HG03060 (cell line): ENCODE measurements at regions not wholly inside any gene's neighbourhood (a gene's known extent, or its start where the extent isn't known, plus 50 kb on each side); places are given as distances from the start of the nearest gene placed in this dataset.

Experiments
- ATAC-seq: cut with Tn5 transposase; IDR thresholded peaks from one replicate; pipeline ENCODE4 v1.9.1; 2021; ENCODE audit warnings: low read depth, moderate number of reproducible peaks; ENCODE audit not compliant: unreplicated experiment

DNA sequence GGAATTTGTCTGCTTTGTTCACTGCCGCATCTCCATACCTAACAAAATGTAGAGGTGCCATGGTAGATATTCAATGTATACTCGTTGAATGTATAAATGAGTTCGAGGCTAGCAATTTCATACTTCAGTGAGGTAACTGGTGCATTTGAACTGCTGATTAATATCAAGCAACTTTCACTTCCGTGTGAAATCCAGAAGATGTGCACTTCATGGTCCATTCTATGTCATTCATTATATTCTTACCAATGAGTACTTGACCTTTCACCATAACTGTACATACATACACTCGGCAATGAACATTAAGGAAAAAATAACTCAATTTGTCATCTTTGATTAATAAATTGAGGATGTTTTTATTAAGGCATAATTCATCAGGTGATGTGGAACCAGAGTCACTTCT, 598.5 kb downstream of the ZNF385D start:
- no peak for ATAC-seq

DNA sequence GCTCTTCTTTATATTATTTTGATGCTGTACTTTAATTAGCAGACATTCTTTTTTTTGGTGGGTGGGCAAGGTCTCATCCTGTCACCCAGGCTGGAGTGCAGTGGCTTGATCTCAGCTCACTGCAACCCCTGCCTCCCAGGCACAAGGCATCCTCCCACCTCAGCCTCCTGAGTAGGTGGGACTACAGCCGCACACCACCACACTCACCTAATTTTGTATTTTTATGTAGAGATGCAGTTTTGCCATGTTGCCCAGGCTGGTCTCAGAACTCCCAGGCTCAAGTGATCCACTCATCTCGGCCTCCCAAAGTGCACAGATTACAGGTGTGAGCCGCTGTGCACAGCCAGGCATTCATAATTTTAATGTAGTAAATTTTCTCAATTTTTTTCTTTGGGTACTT, 608.1 kb downstream of the ZNF385D start:
- no peak for ATAC-seq

DNA sequence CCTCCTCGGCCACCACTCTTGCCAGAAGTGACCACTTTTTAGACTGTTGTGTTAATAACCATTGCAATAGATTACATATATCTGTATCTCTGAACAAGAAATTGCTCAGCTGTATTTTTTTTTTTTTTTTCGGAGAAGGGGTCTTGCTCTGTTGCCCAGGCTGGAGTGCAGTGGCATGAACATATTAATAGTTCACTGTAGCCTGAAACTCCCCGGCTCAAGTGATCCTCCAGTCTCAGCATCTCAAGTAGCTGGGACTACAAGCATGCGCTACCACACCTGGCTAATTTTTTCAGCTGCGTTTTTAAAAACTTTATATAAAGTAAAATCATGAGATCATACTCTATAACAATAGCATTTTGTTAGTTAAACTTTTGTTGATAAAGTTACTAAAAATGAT, 609.0 kb downstream of the ZNF385D start:
- no peak for ATAC-seq

DNA sequence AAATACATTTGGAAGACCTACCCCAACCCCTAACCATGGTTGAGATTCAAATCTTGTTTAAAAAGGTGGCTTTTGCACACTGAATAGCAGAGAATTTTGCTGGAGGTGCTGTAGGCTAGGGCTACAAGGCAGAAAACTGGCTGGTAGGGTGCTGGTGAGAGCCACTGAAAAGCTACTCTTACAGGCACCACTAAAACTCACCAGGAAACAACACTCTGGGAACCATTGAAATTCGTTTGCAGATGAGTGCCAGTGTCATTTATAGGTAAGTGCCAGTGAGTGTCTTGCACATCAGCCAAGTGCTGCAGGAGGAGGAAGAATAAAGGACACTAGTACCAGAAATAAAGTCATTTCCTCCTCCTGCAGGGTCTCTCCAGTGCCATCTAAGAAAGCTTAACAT, 610.2 kb downstream of the ZNF385D start:
- no peak for ATAC-seq

DNA sequence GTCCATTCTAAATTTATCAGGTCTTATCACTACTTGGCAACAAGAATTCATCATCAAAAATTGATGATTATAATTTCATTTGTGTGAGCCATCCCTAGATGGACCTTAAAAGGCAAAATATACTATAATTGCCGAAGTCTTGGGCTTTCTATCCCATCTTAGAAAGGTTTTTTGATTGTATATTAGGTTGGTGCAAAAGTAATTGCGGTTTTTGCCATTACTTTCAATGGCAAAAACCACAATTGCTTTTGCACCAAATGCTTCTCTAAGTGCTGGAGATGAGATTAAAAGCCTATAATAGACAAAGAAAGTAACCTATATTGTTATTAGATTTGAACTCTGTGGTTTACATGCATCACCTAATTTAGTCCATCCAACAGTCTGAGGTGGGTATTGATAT, 612.9 kb downstream of the ZNF385D start:
- no peak for ATAC-seq

DNA sequence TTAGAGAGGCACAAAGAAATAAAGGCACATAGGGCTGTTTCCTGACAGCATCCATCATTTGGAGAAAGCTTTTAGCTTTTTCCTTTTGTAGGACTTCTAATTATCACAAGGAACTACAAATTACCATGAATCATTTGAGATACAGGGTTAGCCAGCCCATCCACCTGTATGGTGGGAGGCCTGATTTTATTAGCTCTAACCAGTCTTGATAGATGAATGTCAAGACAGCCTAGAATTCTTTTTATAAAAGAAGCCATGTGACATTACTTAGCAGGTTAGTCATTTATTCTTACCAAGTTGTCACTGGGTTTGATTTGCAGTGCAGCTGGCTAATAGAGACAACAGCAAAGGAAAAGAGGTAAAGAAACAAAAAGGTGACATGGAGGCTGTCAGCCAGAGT, 618.1 kb downstream of the ZNF385D start:
- ATAC-seq: no peak

DNA sequence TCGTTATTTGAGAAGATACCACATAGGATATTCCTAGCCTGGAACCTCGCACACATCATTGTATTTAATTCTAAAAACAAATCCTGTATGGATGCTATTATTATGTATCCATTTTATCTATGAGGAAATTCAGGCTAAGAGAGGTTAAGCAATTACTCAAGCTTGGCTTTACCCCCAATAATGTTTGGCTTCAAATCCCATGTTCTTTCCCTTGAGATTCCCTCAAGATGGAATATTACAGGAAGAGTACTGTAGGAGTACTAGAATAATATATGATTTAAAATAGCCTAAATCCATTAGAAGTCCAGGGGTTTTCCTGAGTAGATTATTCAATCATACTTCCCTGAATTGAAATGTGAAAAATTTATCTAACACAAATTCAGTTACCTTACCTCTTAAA, 630.2 kb downstream of the ZNF385D start:
- no peak for ATAC-seq

DNA sequence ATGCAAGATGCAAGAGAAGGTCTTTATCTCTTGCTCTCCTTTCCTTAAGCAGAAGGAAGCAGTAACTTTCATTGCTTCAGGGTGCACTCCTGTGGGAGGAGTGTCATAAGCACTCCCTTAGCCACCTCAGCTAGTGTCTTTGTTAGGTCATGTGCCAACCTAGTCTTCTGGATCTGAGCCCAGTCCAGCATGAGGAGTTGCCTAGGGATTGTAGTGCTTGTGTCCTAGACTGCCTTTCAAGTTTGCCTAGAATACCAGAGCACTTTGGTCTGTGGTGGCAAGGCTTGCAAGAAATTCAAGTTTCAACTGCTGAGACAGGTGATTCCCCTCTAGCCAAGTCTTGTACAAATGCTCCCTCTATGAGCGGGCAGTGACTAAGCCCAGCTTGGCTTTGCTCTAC, 633.6 kb downstream of the ZNF385D start:
- no peak for ATAC-seq

DNA sequence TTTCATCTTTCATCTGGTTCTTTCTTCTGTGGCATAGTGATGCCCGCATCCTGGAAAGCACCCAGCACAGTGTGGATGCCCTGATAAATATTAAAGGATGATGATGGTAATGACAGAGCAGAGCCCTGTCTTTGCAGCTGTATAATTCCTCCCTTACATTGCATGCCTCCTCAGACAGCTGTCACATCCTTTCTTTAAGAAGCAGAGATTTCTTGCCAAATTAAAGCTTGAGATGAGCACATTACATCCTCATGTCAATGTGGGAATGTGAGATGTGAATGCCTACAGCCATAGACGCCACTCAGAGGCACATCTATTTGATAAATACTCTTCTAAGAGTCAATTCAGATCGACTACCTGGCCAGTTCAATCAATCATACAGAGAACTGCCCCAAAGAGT, 642.0 kb downstream of the ZNF385D start:
- no peak for ATAC-seq

DNA sequence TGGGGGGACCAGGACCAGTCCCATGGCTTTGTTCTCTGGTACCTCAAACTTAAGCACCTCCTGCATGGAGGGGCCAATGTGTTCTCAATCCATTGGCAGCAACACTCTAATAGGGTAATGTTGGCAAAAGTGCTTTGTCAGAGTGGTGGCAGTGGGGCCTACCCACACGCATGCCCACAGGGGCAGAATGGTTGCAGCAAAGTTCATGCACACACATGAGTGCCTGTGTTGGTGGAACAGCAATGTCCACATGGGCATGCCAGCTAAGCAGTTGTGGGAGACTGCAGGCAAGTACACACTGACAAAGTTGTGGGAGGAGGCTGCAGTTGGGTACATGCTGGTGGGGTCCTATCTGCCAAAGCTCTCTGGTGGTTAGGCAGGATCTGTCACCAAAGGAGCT, 645.2 kb downstream of the ZNF385D start:
- ATAC-seq: no peak

DNA sequence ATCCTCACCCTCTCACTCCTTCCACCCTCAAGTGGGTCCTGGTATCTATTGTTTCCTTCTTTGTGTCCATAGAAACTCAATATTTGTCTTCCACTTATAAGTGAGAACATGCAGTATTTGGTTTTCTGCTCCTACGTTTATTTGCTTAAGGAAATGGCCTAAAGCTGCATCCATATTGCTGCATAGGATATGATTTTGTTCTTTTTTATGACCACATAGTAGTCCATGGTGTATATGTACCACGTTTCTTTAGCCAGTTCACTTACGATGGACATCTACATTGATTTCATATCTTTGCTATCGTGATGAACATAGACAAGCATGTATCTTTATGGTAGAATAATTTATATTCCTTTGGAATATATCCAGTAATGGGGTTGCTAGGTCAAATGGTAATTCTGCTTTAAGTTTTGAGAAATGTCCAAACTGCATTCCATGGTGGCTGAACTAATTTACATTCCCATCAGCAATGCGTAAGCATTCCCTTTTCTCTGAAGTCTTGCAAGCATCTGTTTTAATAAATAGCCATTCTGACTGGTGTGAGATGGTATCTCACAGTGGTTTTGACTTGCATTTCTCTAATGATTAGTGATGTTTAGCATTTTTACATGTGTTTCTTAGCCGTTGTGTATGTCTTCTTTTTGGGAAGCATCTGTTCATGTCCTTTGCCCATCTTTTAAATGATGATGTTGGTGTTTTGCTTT, 650.2 kb downstream of the ZNF385D start:
- ATAC-seq: no peak

DNA sequence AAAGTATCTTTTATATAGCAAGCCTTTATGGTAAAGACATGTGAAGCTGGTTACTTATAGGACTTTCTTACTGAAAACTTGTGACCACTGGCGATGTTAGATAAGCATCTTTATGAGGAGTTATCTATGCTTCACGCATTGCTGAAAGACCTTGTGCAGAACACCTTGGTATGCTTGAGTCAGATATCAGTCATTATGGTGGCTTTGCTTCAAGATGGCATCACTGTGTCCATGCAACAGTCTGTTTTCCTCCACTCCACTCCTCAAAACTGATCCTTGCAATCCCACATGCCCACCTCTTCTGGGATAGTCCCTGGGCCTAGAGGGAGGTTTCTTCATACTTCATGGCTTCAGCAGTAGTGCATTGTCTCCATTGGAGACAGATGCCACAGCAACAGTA, 656.3 kb downstream of the ZNF385D start:
- ATAC-seq: no peak

DNA sequence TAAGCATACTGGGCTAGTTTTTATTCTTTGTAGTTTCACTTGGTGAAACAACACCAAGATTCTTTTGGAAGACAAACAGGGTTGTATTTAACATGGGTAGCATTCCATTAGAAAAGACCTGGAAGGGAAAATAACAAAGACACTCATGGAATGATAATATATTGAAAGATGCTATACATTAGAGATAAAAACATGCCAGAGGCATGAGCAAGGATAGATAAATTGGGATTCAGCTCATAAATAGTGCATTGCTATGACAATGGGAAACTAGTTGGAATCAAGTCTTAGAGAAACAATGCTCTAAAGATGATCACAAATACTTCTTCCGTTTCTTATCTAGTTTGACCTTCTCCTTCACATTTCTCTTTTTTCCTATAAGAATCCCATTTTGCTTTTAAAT, 677.4 kb downstream of the ZNF385D start:
- no peak for ATAC-seq

DNA sequence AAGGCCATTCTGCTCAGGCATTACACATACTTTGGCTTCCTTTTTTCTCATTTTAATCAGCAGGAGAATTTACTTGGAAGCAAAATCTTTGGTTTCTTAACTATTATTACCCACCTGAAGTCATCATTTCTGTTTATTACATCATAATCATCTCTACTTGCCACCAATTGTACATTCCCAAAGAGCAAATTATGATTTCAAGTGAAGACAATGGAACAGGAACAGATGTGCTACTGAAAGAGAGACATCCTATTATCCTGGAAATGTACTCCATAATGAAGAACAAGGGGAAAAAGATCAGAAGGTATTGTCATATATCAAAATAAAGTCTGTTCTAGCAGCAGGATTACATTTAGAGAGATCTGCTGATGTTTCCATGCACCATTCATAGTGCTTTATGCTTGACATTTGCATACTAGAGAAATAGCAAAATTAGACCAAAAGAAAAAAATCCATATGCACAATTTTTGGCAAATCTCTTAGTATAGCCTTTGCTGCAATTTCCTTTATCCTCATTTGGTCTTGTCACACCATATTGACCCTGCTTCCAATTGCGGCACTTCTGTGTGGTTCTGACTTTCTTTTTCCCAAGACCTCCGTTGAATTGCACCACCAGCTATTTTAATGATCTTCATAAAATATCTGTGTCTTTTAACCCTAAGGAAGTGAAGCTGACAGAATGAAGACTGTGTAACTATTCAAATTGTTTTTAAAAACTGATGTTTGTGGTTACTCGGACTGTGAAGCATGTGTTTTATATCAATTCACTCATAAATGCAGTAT, 683.8 kb downstream of the ZNF385D start:
- no peak for ATAC-seq

DNA sequence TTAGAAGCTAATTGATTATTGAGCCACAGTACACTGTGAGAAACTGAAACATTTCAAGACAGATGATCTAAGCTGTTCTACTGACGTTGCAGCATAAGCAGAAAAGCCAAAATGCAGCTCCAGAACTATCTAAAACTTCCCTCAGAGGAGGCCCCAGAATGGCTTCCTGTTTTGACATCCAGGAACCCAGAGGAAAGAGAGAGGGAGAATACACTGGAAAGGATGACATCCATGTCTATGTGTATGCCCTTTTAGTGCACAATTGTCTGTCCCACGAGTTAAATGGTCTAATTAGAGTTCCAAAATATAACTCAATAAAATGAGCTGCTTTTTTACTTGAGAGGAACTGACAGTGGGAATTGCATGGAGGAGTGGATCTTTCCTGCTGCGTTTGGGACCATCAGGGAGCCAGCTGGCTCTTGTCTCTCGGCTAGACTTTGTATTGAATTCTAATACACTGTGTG, 688.1 kb downstream of the ZNF385D start:
- ATAC-seq: no peak

DNA sequence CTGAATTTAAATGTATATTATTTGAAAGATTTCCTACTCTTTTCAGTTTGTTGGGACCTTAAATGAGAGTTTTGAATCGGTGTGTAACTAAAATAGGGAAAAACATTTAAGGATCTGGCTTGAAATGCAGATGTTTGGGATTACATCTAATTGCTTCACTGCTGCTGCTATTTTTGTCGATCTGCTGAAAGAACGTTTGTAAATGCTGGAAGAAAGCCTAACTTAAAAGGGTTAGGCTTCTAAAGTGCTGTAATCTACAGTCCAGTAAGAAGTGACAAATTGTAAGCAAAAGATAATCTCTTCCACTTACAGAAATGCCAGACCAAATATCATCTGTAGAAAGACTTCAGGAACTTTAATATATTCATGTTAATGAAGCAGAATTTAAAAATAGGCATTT, 691.6 kb downstream of the ZNF385D start:
- ATAC-seq: no peak

DNA sequence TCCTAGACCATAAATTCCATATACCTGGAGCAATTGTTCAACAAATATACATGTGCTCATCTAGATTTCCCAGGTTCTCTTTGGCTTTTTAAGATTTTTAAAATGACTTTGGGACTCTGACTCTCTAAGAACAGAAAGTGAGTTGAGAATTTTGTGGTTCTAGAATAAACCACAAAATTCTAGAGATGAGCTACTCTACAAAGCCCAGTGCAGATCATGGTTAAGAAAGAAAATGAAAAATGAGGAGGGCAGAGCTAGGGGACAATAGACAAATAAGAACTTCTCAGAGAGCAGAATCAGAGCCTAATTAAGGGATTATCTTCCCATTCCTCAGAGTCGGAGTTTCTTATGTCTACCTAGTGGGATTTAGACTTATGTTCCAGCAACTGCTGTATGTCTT, 694.7 kb downstream of the ZNF385D start:
- no peak for ATAC-seq

DNA sequence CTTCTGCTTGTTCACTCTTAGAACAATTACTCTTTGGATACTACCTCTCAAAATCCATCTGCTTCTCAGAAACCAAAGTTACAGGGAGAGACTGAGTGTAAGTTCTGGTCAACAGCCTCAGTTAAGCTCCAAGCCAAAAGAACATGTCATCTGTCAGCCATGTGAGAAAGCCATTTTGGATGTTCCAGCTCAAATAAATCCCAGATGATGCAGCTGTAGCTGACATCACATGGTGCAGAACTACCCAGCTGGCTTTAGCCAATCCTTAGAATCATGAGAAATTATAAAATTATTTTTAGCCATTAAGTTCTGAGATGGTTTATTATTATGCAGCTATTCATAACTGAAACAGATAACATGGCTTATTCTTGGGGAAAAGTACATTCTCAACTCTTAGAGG, 696.0 kb downstream of the ZNF385D start:
- ATAC-seq: no peak

DNA sequence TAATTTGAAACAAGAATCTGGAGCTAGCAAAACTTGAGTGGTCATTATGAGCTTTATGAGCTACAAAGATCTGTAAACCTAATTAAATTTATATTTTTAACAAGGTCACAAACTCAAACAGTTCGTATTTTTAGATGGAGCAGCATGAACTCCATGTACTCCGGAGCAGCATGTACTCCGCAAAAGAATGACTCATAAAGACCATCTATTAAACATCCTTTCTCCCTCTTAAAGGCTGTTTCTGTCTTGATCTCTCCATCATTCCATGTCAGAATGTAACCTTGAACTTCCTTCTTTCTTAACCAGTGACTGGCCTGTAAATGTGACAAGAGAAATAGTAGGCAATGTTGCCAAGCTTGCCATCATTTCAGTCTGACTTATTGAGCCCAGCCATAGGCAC, 696.9 kb downstream of the ZNF385D start:
- no peak for ATAC-seq

DNA sequence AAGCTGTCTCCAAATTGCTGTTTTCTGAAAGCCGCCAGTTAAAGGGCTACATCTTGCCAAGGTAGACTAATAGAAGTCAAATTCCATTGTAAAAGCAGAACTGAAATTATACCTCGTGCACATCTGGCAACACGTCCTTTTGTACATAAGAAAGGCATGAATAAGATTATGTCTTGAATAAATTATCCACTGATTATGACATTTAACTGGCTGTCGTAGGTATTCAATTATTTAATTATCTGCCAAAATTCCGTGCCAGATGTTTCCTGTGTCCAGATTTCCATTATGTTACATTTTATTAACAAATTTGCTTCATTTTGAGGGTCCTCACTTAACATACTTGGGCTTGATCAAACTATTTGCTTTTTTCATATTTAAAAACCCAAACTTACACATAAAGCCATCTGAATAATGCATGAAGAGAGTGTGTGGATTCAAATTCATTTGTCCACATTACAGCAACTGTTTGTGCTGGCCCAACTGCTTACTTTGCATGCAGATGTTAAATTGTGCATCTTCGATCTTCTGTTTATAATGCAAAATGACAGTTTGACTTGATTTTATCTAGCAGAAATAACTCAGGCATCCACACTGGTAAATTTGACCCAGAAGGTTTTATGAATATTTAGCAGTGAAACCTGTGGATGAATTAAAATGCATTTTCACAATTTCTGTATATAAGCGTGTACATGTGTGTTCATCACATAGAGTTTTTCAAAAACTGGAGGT, 701.5 kb downstream of the ZNF385D start:
- no peak for ATAC-seq

DNA sequence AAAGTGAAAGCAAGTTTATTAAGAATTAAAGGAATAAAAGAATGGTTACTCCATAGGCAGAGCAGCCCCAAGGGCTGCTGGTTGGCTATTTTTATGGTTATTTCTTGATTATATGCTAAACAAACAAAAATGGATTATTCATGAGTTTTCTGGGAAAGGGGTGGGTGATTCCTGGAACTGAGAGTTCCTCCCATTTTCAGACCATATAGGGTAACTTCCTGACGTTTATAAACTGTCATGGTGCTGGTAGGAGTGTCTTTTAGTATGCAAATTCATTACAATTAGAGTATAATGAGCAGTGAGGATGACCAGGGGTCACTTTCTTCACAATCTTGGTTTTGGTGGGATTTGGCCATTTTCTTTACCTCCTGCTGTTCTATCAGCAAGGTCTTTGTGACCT, 707.9 kb downstream of the ZNF385D start:
- no peak for ATAC-seq

DNA sequence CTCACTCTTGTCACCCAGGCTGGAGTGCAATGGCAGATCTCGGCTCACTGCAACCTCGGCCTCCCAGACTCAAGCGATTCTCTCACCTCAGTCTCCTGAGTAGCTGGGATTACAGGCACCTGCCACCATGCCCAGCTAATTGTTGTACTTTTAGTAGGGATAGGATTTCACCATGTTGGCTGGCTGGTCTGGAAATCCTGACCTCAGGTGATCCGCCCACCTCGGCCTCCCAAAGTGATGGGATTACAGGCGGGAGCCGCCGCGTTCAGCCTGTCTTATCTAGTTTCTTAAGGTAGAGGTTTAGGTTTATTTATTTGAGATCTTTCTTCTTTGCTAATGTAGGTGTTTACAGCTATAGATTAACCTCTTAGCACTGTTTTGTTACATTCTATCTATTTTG, 708.8 kb downstream of the ZNF385D start:
- ATAC-seq: no peak
